COLO829 (cell line): ENCODE measurements at regions not wholly inside any gene's neighbourhood (a gene's known extent, or its start where the extent isn't known, plus 50 kb on each side); places are given as distances from the start of the nearest gene placed in this dataset.
"Not testable (repeated sequence)": the region's sequence is repeated elsewhere in the genome, so short reads cannot be mapped to it uniquely, and the experiment has no call there.

Source experiments
- DNase-seq: peaks from one replicate; pipeline ENCODE4 v3.0.0; 2012; ENCODE audit warnings: low spot score

DNA sequence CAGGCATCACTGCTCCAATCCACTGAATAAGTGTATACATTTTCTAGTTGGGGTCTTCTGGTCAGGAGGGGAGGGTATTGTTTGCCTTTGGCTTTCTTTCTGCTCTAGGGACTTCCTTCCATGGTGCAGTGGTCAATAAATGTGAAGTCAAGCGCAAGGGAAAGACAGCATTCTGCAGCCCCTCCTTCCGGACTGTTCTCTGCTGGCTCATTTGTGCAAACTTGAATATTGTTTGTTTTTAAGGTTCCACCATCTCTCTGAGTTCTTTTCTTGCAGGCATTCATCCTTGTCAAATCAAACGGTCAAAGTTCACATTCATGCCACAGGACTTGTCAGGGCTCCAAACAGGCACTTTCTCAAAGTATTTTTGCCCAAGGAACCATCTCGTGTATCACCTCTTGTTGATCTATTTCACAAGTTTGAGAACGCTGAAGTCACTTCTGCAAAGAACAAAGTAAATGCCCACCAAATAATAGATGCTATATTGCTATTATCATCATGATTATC lies 205.6 kb upstream of the KAZN start:
- no peak for DNase-seq

DNA sequence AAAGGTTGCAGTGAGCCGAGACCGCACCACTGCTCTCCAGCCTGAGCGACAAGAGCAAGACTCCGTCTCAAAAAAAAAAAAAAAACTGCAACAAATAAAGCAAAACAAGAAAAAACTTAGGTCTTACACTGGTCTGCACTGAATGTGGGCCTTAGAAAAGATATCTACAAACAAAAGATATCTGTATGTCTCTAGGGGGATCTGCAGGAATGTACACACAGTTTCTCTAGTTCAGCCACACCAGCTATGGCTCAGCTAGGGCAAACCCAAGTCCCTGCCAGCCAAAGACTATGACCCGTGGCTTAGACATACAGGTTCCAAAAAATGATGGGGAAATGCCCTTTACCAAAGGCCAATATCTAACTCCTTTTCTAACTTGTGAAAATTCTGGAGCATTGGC lies 202.4 kb upstream of the KAZN start:
- no peak for DNase-seq

DNA sequence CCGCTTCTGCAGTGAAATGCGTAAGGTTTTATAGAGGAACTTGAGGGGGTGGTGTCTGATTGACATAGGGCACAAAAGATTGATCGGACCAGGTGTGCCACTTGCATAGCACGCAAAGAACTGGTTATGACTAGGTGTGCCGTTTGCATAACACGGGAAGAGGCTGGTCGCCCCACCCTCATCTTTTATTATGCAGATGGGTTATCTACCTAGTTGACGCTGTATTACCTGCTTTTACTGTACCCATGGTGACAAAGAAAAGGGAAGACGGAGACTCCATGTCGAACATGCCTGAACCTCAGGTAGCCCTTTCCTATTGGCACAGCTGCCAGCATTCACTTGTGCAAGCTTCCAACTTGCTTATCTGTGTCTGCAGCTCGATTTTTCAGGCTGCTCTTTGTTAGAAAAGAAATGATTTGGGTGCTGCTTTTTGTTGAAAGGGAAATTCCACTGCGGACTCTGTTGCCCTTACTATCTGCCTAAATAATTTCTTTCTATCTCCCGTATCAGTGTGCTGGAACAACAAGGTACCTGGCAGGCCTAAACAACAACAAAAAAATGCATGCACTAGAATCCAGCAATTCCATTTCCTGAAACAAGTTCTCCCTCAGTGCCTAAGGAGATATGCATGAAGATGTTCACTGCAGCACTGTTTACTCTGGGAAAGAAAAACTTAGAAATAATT lies 194.4 kb upstream of the KAZN start:
- no peak for DNase-seq

DNA sequence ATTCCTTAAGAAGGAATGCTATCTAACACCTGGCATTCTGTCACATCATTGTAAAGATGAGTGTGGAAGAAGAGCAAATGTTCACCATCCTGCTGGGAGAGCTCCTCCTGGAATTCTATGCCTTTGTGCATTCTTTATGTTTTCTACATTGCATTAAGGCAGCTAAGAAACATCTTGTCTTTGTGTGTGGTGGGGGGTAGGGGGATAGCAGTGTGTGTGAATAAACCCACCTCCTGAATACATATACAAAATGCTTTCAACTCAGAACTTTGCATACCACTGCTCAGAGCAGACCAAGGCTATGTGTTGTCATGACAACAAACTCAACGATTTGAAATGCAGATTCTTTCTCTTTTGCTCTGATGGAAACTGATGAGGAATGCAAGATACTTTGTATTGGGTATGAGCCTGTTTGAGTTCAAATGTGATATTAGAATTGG lies 193.6 kb upstream of the KAZN start:
- DNase-seq = no peak

DNA sequence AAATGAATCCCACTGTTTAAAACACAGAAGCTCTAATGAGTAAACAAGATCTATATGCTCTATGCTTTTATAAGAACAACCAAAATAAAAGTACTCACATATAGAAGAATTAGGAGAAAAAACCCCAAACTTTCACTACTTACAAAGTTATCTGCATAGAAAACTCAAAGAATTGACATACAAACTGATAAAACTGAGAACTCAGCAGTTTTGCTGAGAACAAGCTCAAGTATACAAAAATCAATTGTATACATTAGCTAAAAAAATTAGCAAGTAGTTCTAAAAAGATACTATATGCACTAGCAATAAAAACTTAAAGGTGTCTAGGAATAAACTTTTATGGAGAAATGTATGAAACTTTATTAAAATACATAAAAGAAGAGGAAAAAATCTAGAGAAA lies 186.2 kb upstream of the KAZN start:
- no peak for DNase-seq

DNA sequence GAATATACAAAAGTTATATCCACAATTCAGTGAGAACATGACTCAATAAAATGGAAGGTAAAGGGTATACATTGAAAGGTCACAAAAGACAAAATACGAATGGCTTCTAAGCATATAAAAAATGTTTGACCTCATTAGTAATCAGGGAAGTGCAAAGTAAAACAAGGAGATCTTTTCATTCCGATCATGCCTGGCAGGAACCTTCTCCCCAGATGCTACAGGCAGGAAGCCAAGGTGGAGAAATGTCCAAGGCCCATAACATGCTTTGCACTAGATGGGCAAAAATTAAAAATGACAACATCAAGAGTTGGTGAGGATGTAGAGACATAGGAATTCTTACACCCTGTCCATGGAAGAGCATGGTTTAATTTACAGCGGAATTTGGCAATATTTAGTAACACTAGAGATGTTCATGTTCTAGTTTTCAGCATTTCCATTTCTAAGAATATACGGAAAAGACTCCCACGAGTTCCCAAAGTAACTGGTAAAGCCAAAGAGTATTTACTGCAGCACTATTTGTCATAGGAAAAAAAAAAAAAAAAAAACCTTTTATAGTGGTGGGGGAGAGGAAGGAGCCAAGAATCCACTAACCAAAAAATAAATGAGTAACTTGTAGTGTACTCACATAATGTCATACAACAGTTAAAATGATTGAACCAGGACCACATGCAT lies 184.5 kb upstream of the KAZN start:
- no peak for DNase-seq

DNA sequence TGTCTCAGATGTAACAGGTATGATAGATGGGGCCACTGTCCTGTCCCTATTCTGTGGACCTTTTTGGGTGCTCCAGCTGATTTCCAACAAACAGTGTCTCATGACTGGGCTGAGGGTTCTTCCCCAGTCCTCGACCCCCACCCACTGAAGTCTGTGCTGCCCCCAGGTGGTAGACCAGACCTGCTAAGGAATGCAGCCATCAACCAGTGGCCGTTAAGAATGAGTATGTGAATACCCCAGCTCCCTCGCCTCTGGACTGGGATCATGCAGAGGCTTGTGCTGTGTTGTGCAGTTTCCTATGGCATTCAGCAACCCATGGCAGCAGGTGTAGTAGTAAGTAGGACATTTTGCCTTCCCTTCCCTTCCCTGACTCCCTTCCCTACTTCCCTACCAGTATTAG lies 183.1 kb upstream of the KAZN start:
- DNase-seq = no peak

DNA sequence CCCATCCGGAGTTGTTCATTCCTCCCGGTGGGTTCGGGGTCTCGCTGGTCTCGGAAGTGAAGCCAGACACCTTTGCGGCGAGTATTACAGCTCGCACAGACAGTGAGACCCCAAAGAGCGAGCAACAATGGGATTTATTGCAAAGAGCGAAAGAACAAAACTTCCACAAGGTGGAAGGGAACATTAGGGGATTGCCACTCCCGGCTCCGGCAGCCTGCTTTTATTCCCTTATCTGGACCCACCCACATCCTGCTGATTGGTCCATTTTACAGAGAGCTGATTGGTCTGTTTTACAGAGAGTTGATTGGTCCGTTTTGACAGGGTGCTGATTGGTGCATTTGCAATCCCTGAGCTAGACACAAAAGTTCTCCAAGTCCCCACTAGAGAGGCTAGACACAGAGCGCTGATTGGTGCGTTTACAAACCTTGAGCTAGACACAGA lies 178.7 kb upstream of the KAZN start:
- DNase-seq = not testable (repeated sequence)

DNA sequence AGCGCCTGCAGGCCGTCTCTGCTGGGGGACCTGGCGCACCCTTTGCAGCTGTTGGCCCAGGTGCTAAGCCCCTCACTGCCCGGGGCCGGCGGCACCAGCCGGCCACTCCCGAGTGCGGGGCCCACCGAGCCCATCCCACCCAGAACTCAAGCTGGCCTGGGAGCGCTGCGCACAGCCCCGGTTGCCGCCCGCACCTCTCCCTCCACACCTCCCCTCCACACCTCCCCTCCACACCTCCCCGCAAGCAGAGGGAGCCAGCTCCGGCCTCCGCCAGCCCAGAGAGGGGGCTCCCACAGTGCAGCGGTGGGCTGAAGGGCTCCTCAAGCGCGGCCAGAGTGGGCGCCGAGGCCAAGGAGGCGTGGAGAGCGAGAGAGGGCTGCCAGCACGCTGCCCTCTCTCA lies 177.8 kb upstream of the KAZN start:
- no peak for DNase-seq

DNA sequence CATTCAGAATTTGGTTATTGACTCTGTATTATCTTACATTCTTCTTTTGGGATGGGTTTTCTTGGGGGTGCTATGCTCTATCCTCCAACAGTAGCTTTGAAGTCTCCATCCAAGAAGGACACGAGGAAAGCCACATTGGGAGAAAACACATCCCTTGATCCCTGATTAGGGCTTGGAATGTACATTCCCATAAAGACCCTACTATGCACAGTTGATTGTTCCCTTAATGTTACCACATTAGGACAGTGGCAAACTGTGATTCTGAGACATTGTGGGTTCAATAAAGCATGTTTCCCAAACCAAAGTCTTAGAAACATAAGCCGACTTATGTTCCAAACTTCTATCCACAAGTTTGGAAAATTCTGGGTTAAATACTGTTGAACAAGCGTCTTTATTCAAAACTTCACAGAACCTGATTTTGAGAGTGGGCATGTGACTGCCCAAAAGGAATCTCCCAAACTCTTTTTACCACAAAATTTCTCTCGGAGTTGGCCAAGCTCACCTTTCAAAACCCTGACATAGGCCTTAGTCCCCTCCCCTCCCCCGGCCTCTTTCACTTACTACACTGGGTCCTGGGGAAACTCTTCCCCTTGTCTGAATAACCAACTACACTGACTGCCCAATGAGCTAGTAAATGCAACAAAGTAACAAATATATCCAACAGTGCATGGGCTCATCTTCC lies 177.0 kb upstream of the KAZN start:
- no peak for DNase-seq

DNA sequence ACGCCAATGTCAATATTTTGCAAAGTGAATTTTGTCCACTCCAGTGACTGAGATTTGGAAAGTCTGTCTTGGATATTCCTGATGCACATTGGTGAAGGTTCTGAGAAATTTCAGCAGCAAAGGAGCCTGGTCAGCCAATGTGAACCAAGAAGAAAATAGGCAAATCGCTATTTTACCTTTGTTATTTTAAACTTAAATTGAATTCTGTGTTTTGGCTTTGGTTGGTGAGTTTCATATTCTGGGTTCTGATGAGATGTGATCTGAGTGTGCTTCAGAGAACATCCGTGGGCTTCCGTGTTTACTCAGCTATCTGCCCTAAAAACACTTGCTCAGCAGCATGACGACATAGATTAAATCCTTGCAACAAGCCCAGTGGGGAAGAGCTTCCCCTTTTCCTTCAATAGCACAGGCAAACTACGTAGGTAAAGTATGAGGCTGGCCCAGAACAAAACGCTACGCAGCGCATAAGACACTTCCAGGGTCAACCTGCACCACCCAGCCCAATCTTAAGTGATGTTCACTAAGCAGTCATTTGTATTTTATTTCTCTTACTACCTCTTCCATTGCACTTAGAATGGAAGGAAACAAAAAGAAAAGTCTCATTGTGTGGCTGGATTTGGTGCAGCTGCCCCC lies 176.4 kb upstream of the KAZN start:
- DNase-seq = no peak

DNA sequence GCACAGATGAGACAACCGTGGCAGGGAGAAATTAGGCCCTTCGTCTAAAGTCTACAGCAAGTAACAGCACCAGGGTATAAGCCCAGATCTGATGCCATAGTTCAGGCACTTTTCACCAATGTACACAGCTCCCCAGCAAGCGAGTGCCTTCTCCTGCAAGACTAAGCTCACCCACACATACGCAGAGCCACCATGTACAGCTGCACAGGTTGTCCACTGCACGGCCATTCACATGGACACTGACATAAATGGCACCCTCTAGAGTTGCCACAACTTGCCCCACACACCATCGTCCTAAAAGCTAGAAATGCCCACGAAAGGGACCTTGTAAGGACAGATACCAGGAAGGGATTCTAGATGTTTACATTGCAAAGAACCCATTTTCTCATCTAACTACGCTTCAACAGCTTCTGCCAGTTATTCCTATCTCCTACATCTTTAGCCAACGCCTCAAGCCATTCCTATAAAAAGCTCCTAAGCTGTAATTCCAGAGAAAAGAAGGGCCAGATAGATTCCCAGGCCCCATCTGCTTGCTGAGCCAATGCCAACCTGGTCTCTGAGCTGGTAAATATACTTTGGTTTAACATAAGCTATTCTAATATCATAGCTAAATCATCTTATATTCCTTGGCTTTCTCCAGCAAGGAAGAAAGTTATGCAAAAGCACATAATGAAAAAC lies 174.0 kb upstream of the KAZN start:
- no peak for DNase-seq

DNA sequence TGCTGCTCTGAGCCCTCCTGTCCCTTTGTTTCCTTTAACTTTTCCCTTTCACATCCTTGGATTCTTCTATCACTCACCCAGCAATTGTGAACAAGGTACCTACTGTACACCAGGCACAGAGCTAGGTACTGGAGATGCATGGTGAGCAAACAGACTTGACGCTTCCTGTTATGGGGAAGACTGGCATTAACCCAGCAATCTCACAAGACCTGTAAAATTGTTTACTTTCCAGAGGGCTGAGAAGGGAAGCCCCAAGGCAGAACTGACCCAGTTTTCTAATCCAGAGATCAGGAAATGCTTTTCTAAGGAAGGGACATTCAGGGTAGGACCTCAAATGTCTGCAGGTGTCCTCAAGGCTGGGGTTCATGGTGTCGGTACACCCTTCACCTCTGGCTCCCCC lies 171.6 kb upstream of the KAZN start:
- no peak for DNase-seq

DNA sequence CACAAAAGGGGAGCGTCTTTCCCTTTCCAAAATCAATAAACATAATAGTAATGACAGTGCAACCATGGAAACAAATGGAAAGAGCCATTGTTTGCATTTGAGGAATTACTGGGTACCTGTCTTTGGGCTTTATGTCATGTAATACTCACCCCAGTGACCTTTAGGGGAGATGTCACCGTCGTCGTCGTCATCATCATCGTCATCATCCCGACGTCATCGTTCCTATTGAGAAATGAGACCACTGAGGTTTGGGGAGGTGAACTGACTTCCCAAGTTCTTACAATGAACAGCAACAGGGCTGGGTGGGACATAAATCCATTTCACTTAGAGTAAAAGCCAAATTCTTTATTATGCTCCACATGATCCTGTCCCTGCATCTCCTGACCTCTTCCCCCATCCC lies 168.9 kb upstream of the KAZN start:
- DNase-seq = no peak

DNA sequence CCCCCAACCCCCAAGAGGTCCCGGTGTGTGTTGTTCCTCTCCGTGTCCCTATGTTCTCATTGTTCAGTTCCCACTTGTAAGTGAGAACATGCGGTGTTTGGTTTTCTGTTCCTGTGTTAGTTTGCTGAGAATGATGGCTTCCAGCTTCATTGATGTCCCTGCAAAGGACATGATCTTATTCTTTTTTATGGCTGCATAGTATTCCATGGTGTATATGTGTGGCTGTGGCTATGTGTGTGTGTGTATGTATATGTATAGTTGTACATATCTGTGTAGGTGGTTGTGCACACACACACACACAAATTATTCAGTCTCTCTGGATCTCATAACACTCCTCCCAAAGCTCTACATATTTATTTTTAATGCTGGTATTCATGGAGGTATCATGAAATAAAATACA lies 165.8 kb upstream of the KAZN start:
- DNase-seq = not testable (repeated sequence)

DNA sequence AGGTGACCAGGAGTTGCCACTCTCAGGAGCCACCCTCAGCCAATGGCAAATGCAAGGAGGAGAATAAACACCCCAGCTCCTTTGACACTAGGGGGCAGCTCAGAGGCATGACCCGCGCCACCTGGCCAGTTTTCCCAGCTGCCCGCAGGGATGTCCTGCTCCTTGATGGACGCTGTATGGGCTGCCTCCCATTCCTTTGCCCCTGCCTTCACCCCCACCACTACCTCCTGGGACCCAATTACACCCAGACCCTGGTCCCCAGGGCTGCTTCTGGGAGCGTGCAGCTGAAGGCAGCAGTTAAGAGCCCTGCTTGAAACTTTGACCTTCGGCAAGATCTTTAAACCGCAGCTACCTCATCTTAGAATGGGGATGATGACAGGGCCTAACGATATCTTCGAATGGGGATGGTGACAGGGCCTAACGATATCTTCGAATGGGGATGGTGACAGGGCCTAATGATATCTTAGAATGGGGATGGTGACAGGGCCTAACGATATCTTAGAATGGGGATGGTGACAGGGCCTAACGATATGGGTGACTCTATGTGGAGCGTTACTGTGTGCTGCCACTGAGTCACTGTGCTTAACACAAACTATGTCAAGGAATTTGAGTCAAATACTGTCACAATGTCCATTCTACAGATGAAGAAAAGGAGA lies 163.0 kb upstream of the KAZN start:
- no peak for DNase-seq

DNA sequence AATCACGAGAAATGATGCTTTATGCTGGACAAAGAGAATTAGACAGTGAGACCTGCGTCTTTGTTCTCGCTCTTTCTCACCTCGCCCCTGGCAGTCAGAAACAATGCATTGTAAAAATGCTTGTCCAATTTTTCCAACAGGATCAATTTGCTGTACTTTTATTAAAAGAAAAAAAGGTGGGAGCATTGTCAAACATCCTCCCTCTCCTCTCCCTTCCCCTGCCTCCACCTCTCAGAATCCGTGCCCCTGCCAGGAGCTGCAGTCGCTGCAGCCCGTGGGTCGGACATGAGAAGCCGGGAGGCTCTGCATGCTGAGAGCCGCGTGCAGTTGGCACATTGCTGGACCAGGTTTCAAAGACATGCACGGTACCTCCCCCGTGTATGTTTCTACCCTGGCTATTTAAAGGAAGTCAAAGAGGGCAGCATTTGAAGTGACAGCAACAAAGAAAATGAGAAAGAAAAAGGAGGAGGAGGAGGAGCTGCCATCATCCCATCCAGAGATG lies 161.0 kb upstream of the KAZN start:
- no peak for DNase-seq

DNA sequence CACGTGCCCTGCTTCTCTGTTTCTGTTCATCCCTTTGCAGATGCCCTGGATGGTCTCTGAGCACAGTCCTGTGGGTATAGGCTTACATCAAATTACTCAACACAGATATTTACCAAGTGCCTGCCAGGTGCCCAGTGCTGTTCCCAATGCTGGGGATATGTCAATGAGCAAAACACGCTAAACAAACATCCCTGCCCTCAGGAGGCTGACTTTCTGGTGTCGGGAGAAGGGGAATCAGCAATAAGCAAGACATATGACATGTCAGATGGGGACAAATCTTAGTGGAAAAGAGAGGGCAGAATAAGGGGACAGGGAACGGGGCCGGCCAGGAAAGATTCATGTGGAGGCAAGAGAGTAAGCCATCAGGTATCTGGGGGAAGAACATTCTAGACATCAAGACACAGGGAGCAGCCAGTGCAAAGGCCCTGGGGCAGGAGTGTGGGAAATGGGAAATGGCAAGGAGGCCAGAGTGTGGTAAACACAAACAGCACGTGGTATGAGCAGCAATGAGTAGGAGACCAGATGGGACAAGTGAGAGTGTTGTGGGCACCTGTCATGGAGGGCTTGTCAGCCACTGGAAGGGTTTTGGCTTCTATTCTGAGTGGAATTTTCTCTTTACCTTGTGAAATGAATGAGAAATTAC lies 160.2 kb upstream of the KAZN start:
- no peak for DNase-seq

DNA sequence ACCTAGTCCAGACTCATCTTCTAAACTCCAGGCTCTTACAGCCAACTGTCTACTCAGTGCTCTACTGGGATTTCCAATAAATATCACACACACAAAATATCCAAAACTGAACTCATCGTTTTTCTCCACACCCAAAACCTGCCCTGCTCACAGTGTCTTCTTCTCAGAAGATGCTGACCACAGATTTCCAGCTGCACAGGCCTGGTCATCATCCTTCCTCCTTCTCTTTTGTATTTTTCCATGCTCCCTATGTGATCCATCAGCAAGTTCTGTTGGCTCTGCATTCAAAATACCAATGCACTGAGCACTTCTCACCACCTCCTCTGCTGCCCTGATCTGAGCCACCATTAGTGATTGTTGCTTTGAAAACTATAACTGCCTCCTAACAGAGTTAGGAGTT lies 159.5 kb upstream of the KAZN start:
- DNase-seq = no peak

DNA sequence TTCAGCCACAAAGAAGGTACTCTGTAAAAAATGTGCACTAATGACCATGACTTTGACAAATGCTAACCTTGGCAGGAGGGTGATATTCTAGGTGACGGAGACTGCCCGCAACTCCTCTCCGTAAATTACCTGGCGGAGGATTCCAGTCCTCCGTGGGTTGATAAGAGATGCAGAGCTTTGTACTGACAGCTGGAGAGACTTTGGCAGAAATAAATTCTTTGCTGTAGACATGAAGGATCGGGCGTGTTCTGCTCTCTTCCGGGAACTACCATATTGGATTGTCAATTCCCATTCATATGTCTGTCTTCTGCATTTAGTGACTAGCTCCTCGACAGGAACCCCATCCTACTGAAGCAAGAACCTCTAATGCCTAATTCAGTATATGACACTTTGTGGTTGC lies 158.3 kb upstream of the KAZN start:
- DNase-seq = no peak

DNA sequence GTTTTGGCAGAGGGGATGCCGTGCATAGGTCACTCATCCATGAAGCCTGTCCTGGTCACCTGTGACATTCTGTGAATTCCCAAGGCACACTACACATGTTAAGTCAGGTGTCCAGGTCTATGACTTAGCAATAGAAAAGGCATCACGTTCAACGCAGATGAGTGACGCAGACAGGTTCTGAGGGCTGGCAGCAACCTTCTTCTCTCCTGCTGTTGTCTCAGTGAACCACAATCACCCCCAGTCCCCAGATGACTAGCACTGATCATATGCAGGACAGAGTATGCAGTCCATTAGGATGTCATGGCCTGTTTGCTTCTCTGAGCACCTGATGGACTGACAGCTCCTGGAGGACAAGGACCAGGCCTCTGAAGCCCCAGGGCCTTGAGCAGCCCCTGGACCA lies 157.8 kb upstream of the KAZN start:
- DNase-seq = no peak
